HG03066 (cell line): ENCODE measurements at regions not wholly inside any gene's neighbourhood (a gene's known extent, or its start where the extent isn't known, plus 50 kb on each side); places are given as distances from the start of the nearest gene placed in this dataset.
"Not testable (repeated sequence)": the region's sequence is repeated elsewhere in the genome, so short reads cannot be mapped to it uniquely, and the experiment has no call there.

ENCODE experiments used
- ATAC-seq: cut with Tn5 transposase; IDR thresholded peaks from one replicate; pipeline ENCODE4 v1.9.1; 2021; ENCODE audit warnings: low read depth; ENCODE audit not compliant: unreplicated experiment

DNA sequence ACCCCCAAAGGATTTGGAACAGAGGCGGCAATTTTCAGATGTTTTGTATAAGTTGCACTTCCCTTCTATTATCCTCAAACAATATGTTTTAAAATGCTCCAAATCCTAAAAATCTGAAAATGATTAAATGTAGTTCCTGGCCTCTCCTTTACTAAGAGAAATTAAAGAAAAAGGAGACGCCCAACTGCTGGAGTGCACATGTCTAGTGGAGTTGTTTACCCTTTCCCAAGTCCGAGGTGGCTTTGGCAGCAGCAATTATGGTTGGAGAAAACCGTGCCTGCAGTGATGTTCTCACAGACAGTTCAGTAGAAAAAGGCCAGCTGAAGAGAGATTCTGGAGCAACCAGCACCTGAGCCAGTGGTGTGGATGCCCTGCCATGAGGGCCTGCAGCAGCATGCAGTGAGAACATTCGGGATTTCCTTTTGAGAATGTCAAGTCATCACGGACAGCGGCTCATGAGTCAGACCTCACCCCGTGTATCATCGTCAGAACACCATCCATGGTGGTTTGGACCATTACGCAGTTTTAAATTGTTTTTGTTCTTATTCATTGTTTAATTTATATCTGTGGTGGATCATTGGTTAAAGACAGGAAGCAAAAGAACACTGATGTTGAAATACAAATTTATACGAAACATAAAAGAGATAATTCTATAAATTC, 179.0 kb upstream of the KRR1 start:
- no peak for ATAC-seq

DNA sequence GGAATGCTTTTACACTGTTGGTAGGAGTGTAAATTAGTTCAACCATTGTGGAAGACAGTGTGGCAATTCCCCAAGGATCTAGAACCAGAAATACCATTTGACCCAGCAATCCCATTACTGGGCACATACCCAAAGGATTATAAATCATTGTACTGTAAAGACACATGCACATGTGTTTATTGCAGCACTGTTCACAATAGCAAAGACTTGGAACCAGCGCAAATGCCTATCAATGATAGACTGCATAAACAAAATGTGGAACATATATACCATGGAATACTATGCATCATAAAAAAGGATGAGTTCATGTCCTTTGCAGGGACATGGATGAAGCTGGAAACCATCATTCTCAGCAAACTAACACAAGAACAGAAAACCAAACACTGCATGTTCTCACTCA, 174.8 kb upstream of the KRR1 start:
- not testable (repeated sequence) for ATAC-seq

DNA sequence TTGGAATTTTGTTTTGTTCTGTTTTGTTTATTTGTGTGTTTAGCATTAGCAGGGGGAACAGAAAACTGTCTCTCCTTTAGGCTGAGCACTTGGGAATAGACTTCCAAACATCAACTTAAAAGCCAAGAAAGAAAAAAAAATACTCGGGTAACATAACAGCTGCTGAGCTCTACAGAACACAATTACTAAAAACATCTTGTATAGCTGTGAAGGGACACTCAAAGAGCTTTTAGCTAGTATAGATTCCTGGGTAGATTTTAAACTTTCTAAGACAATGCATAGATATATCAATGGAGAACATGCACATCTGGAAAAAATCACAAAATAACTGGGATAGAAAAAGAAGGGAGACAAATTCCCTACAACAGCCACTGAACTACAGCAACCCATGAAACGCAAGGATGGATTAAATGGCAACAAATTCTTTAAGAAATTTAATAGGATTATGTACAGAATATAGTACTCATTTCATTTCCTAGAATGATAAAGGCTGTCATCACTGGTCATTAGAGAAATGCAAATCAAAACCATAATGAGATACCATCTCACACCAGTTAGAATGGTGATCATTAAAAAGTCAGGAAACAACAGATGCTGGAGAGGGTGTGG, 174.3 kb upstream of the KRR1 start:
- ATAC-seq, result no peak

DNA sequence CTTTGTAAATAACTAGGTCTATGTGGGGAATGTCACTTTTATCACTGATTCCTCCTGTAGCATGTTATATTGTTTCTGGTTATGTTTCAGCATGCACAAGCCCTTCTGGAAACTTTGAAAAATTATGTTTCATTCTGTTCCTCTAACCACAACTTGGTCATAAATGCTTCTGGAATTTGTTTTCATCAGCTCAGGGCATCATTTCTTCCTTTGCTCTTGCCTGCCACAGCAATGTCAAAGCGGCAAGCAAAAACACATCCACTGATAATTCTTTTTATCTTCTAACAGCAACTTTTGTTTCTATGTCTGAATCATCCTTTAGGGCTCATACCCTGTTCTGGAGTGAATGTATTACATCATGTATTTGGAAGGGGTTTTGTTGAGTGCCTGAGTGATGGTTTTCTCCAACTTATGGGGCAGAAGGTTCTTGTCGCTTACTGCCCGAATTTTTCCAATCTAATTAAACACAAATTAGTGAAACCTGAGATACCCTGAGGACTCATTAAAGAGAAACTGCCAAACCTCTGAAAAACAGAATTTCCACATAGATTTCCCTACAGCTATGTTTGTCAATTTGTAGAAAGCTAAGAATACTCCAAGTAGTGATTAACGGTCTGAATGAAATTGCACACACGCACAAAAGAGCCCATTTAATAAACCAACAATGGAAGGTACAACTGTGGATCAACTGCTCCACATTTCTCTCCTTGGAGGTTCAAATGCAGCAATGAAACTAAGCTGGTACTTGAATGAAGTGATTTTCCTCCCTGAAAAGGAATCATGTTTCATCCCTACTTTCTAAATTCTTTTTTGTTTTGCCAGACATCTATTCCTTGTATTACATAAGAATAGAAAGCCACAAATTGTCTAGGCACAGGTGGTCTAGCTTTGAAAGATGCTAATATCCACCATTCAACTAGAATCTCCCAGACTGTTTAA, 173.5 kb upstream of the KRR1 start:
- no peak for ATAC-seq

DNA sequence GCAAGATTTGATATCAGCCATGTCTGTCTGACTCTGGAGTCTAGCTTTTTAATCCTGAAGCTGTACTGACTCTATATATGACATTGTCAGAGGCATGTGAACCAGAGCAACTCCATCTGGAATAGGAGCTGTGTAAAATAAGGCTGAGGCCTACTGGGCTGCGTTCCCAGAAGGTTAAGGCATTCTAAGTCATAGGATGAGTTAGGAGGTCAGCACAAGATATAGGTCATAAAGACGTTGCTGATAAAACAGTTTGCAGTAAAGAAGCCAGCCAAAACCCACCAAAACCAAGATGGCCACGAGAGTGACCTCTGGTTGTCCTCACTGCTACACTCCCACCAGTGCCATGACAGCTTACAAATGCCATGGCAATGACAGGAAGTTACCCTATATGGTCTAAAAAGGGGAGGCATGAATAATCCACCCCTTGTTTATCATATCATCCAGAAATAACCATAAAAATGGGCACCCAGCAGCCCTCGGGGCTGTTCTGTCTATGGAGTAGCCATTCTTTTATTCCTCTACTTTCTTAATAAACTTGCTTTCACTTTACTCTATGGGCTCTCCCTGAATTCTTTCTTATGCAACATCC, 172.7 kb upstream of the KRR1 start:
- not testable (repeated sequence) for ATAC-seq

DNA sequence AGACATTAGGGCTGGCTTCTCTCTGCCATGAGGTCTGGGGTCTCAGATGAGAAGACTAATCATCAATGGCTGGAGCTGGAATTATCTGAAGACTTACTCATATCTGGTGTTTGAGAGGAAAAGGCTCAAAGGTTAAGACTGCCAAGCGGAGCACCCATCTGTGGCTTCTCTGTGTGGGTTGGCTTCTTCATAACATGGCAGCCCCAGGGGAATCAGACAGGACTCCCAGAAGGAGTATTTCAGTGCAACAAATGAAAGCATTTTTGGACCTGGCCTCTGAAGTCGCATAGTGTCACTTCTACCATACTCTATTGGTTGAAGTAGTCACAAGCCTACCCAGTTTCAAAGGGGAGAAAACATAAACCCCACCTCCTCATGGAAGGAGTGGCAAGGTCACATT, 171.8 kb upstream of the KRR1 start:
- no peak for ATAC-seq

DNA sequence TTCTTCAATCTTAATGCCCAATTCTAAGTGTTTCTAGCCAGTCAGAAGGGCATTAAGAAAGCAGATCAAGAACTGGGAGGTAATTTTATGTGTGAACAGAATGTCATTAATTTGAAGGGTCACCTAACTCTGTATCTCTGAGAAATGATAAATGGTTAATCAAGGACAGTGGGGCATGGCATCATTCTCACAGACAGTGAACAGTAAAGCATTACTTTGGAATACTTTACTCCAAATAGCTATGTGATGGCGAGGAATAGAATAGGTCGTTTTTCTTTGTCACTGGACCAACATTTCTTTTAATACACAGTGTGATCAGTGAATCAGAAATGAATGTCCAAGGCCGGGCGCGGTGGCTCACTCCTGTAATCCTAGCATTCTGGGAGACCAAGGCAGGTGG, 166.1 kb upstream of the KRR1 start:
- no peak for ATAC-seq

DNA sequence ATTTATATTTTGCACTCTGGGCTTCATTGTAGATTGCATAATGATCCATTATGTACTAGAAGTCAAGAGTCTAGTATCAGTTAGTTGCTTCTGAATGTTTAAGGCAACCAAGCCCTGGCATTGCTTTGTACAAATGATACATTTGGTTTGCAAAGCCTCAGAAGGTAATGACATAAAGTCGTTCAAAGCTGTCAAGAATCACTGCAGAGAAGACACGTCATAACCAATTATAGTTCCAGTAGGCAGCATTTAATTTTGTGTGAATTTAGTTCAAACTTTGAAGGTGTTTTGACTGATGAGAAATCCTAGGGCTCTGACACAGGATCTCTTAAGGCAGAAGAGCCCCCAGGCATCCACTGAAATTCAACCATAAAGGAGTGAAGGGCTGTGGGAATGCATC, 163.0 kb upstream of the KRR1 start:
- ATAC-seq, result no peak

DNA sequence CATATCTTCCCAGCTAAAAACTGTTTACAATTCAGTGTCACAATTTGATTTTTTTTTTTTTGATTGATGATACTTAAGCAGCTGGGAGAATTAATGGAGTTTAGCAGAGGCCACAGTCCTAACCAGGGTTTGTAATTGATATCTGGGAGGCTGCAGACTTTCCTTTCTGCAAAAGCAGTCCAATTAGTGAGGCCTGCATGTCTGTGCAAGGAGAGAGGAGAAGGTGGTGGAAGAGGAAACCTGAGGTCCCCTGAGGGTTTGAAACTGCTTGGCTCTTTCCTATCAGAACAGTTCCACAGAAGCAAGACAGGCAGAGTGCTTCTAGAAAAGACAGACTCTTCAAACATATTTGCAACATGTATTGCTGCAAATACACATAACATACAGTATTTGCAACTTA, 160.8 kb upstream of the KRR1 start:
- no peak for ATAC-seq

DNA sequence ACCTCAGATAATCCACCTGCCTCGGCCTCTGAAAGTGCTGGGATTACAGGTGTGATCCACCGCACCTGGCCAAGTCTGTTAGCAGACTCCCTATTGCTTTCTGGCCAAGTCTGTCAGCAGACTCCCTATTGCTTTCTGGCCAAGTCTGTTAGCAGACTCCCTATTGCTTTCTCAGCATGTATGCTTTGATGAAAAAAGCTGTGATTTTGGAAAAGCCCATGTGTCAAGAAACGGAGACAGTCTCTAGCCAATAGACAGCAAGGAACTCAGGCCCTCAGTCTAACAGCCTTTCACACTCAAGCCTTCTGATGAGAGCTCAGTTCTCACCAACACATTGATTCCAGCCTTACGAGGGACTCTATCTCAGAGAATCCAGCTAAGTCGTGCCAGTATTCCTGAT, 158.8 kb upstream of the KRR1 start:
- ATAC-seq, result no peak

DNA sequence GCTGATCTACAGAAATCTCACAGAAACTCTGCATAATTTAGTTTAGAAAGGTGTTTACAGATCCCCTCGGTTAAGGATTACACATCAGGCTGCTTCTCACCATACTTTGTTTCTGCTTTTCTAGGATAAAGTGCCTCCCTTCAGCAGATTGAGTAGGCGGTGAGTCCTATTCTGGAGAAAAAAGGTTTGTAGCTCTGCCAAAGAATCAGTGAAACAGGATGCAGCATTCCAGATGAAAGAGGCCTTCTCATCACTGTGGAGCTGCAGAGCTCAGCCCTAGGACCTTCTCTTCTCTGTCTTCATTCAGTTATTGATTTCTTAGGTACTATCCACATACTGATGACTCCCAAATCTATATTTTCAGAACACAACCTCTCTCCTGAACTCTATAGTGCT, 155.5 kb upstream of the KRR1 start:
- no peak for ATAC-seq

DNA sequence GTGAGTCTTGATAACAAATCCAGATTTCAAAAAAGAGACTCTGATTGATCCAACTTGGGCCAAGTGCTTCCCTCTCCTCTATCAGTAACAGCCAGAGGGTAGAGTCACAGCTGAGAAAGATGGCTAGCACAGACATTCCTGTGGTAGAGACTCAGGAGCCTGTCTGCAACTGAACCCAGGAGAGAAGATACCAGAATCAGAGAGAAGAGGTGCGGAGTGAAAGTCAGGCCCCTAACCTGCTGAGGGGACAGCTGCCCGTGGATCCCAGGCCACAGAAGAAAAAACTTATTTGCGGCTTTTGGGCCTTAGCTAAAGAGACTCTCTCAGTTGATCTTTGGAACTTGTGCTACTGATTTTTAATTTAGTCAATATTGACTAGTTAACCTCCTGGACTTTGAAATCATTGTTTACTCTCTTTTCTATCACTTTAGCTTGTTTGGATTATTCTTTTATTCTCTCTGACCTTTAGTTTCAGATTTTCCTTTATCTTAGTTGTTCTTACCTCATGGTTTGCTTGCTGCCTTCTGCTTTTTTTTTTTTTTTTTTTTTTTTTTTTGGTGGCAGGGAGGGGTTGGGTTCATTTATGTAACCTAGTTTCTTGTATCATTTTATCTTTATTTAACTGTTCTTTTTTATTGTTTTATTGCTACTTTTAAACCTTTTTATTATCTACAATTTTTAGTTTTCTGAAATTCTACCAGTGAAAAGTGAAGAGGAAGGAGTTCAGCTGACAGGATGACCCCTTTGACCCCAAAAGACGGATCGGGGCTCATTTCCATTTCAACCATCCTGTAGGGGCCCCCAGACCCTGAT, 154.9 kb upstream of the KRR1 start:
- ATAC-seq, result no peak

DNA sequence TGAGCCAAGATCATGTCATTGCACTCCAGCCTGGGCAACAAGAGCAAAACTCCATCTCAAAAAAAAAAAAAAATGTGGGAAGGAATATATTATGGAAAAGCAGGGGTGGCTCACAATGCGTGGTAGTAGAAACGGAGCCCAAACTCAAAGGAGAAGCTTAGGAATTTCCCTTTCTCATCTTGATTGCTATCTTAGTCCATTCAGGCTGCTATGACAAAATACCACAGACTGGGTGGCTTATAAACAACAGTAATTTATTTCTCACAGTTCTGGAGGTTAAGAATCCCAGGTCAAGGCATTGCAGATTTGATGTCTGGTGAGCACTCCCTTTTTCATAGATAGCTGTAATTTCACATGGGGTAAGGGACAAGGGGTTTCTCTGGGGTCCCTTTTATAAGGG, 153.8 kb upstream of the KRR1 start:
- no peak for ATAC-seq

DNA sequence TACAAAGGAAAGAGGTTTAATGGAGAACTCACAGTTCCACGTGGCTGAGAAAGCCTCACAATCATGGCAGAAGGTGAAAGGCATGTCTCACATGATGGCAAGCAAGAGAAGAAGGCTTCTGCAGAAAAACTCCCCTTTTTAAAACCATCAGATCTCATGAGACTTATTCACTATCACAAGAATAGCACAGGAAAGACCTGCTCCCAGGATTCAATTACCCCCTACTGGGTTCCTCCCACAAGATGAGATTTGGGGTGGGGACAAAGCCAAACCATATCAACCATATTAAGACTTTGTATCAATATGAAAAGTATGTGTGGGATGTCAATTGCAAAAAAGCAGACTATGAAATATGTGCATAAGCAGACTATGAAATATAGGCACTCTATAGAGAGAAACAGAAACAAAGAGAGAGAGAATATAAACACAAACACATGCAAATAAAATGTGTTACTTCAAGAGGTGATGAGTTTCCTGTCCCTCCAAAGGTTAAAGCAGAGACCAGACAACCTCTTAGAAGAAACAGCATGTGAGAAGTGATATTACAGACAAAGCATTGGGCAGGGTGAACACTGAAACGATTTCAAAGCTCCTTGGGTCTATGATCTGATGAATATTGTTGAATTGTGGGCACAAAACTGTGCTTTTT, 151.2 kb upstream of the KRR1 start:
- ATAC-seq, result no peak

DNA sequence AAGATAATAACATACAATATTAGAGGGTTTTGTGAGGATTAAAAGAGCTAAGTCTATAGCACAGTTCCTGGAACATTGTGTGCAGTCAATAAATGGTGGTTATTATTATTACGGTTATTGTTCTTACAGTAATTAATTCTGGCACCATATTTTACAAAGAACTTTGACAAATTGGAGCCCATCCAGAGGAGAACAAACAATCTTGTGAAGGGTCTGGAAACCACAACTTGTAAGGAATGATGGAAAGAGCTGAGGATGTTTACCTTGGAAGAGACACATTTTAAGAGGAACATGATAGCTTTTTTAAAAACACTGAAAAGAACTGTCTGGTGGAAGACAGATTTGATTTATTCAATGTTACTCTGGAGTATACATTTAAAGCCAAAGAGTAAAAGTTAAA, 150.5 kb upstream of the KRR1 start:
- ATAC-seq, result no peak

DNA sequence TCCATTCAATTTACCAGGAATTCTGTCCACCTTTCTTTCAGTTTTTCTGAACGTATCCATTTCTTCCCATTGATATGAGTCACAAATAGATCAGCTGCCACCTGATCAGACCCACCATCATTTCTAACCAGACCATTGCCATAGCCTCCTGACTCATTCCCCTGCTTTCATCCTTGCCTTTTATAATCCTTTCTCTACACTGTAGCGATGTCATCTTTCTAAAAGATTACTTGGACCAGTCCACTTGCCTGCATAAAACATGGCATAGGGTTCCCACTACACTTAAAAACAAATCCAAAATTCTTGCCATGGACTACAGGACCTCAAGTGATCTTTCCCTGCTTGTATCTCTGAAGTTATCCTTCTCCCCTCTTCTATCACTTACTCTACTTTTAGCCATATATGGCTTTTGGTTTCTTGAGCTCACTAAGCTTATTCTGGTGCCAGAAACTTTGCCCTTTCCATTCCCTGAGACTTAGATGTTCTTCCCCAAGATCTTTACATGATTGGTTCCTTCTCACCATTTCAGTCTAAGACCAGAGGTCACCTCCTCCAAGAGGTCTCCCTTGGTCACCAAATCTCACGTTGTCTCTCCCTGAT, 149.5 kb upstream of the KRR1 start:
- ATAC-seq, result no peak

DNA sequence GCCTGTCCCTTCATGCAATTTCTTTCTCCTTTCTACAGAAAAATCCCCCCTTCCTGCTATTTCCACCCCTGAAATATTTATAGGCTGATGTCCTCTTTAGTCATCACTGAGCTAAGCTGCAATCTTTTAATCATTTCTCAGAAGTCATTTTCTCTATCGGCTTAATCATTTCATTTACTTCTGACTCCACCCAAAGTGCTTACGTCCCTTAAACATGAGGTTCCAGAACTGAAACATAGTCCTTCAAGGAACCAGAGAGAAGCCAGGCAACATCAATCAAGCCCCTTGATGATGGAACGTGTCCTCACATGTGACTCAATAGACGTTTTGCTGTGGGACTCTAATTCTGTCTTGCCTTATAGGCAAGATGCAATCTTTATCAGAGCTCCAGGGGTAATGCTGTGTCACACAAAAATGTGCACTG, 148.7 kb upstream of the KRR1 start:
- no peak for ATAC-seq

DNA sequence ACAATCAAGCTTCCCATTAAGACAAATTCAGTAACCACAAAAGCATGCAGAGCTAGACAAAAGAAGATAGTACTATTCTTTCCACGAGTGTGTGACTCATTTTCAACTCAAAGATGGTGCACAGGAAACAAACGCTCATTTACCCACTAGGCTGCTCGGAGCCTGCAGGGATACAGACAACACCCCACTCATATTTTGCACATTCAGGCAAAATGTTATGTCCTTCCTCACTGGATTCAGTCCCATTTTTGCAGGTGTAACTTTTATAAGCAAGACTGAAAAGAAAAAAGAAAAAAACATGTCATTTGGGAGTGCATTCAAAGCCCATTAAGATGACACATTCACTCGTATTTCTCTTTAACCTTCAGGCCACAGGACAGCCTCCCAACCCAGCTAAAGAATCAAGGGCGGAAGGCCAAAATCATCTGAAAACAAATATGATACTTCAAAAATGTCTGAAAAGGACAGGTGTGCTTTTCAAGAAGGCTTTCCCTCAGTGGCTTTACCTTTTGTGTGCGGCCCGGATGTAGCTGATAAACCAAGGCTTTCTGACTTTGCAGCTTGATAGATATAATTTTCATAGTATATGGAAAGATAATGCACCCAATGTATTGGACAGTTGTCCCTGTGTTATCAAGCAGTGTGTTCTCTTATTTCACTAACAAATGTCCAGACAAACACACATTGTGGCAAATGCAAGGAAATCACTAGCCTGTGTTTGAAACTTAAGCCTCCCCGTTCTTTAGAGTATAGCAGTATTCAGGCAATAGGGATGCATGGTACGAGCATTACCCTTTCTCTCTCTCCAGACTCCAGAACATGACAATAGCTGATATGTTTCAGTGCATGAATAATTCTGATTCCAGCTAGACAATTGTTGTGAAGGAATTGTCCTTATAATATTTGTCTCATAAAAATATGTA, 147.8 kb upstream of the KRR1 start:
- no peak for ATAC-seq

DNA sequence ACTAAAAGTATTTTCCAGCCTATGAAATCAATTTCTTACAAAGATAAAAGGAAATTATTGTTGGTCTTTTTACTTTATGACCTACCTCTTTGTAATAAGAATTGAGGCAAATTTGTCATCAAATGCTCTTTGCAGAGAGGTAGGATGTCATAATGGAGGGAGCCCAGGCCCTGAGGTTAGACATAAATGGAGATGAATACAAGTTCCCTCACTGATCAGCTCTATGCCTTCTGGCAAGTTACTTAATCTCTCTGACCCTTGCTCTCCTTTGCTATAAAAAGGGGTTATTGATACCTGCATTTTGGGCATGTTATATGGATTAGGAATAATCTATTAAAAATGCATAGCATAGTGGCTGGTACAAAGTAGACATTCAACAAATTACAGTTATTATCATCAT, 146.9 kb upstream of the KRR1 start:
- ATAC-seq, result no peak
